HEK293T (cell line): ENCODE measurements at regions not wholly inside any gene's neighbourhood (a gene's known extent, or its start where the extent isn't known, plus 50 kb on each side); places are given as distances from the start of the nearest gene placed in this dataset.

Experiments
- ARNT ChIP-seq: fragments of 450-650 bp; IDR thresholded peaks from 2 replicates; pipeline ENCODE4 v1.6.1; 2017; ENCODE audit warnings: mild to moderate bottlenecking
- BHLHE40 ChIP-seq: fragments of 450-650 bp; IDR thresholded peaks from 2 replicates; pipeline ENCODE4 v1.6.1; 2016; ENCODE audit warnings: mild to moderate bottlenecking, moderate library complexity, borderline replicate concordance
- ELF4 ChIP-seq: fragments of 450-650 bp; IDR thresholded peaks from 2 replicates; pipeline ENCODE4 v1.6.1; 2017; ENCODE audit warnings: antibody characterized with exemption
- FOXA1 ChIP-seq: fragments of 450-650 bp; IDR thresholded peaks from 2 replicates; pipeline ENCODE4 v1.6.1; 2016; ENCODE audit warnings: mild to moderate bottlenecking
- FOXK2 ChIP-seq: fragments of 450-650 bp; IDR thresholded peaks from 2 replicates; pipeline ENCODE4 v1.6.1; 2016; ENCODE audit warnings: mild to moderate bottlenecking
- FOXM1 ChIP-seq: fragments of 450-650 bp; IDR thresholded peaks from 2 replicates; pipeline ENCODE4 v1.6.1; 2017; ENCODE audit warnings: mild to moderate bottlenecking, borderline replicate concordance
- LEF1 ChIP-seq: fragments of 450-650 bp; IDR thresholded peaks from 2 replicates; pipeline ENCODE4 v1.6.1; 2017; ENCODE audit warnings: mild to moderate bottlenecking, borderline replicate concordance
- NFRKB ChIP-seq: fragments of 450-650 bp; IDR thresholded peaks from 2 replicates; pipeline ENCODE4 v1.6.1; 2016; ENCODE audit warnings: mild to moderate bottlenecking, moderate library complexity
- PKNOX1 ChIP-seq: fragments of 450-650 bp; IDR thresholded peaks from 2 replicates; pipeline ENCODE4 v1.6.1; 2016
- SP1 ChIP-seq: fragments of 450-650 bp; IDR thresholded peaks from 2 replicates; pipeline ENCODE4 v1.6.1; 2017
- SUZ12 ChIP-seq: fragments of 450-650 bp; IDR thresholded peaks from 2 replicates; pipeline ENCODE4 v1.6.1; 2016; ENCODE audit warnings: mild to moderate bottlenecking
- TARDBP ChIP-seq: fragments of 450-650 bp; IDR thresholded peaks from 2 replicates; pipeline ENCODE4 v1.6.1; 2016
- ZNF384 ChIP-seq: fragments of 450-650 bp; IDR thresholded peaks from 2 replicates; pipeline ENCODE4 v1.6.1; 2016

- TF ChIP-seq SUZ12 = no peak
- TF ChIP-seq TARDBP = no peak
- TF ChIP-seq FOXM1 = no peak
- TF ChIP-seq FOXK2 = no peak
- TF ChIP-seq NFRKB = no peak
- no peak for TF ChIP-seq BHLHE40
- no peak for TF ChIP-seq ARNT
- TF ChIP-seq SP1 = no peak
- TF ChIP-seq ZNF384 = no peak
- TF ChIP-seq FOXA1 = no peak
- TF ChIP-seq ELF4 = no peak
- TF ChIP-seq PKNOX1 = no peak
- TF ChIP-seq LEF1 = no peak
Measured at GRCh38 chr15:24078310-24079029, 391.4 kb upstream of the NDN start.
